ENCODE measurements at regions not wholly inside any gene's neighbourhood (a gene's known extent, or its start where the extent isn't known, plus 50 kb on each side); places are given as distances from the start of the nearest gene placed in this dataset.

DNA sequence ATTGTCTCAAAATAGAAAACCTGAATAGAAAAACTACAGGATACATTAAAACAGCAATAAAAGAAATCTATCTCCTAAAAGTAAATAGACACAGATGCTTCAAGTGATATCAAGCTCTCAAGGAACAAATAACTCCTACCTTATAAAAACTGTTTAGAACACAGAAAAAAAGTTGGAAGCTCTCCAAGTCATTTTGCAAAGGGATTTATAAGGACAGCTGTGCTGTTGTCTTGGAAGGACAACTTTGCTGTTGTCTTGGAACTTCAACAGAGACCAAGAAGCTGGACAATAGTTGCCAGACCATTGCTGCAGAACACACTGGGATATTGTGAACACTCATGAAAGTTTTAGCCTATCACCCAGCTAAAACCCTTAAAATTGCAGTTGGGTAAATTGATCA lies 780.7 kb downstream of the FLRT2 start:
- no peak for DNase-seq (ENCODE audit: low read depth, low spot score)
- H3K36me3 ChIP-seq (ENCODE audit: control insufficient read depth in 2 of 2, insufficient read depth in 2 of 2, low read length in 1 of 2) = no peaks in the 10 kb centered on the region
- POLR2A ChIA-PET = no interaction called here
- H3K9me3 ChIP-seq (replicated peaks; ENCODE audit: control insufficient read depth, insufficient read depth, low read length) = no peaks in the 10 kb centered on the region
- no peaks in the 10 kb centered on the region for H3K79me2 ChIP-seq (ENCODE audit: control insufficient read depth, insufficient read depth, low read length)
- no peak overlapping the region for H2AFZ ChIP-seq (ENCODE audit: control insufficient read depth, low read depth, low read length)
- no peak for TF ChIP-seq MXI1 (IDR thresholded peaks at IDR 0.05; ENCODE audit: low read depth, low read length)
- TF ChIP-seq ZNF217 (IDR thresholded peaks at IDR 0.05) = no peak
- TF ChIP-seq ZNF207 (IDR thresholded peaks at IDR 0.05; ENCODE audit: borderline replicate concordance) = no peak
- no peak for TF ChIP-seq YBX1 (IDR thresholded peaks at IDR 0.05)
- TF ChIP-seq ZNF24 (IDR thresholded peaks at IDR 0.05) = no peak
- no peak for TF ChIP-seq BACH1 (IDR thresholded peaks at IDR 0.05; ENCODE audit: borderline replicate concordance)
- no peak for TF ChIP-seq MYC (IDR thresholded peaks at IDR 0.05; ENCODE audit: insufficient read depth, insufficient read length, insufficient replicate concordance, low read length, severe bottlenecking)
- TF ChIP-seq FOXM1 (IDR thresholded peaks at IDR 0.05; ENCODE audit: low read depth, low read length) = no peak
- no peak for TF ChIP-seq FOS (IDR thresholded peaks at IDR 0.05; ENCODE audit: borderline replicate concordance, extremely low read depth, insufficient read length)
- no peak for TF ChIP-seq CHD1 (IDR thresholded peaks at IDR 0.05; ENCODE audit: low read depth, low read length)
- TF ChIP-seq, protein P1, sequence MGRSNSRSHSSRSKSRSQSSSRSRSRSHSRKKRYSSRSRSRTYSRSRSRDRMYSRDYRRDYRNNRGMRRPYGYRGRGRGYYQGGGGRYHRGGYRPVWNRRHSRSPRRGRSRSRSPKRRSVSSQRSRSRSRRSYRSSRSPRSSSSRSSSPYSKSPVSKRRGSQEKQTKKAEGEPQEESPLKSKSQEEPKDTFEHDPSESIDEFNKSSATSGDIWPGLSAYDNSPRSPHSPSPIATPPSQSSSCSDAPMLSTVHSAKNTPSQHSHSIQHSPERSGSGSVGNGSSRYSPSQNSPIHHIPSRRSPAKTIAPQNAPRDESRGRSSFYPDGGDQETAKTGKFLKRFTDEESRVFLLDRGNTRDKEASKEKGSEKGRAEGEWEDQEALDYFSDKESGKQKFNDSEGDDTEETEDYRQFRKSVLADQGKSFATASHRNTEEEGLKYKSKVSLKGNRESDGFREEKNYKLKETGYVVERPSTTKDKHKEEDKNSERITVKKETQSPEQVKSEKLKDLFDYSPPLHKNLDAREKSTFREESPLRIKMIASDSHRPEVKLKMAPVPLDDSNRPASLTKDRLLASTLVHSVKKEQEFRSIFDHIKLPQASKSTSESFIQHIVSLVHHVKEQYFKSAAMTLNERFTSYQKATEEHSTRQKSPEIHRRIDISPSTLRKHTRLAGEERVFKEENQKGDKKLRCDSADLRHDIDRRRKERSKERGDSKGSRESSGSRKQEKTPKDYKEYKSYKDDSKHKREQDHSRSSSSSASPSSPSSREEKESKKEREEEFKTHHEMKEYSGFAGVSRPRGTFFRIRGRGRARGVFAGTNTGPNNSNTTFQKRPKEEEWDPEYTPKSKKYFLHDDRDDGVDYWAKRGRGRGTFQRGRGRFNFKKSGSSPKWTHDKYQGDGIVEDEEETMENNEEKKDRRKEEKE (IDR thresholded peaks at IDR 0.05) = no peak
- no peak for TF ChIP-seq RELA (IDR thresholded peaks at IDR 0.05; ENCODE audit: borderline replicate concordance, partially characterized antibody)
- no peak for TF ChIP-seq CBX3 (IDR thresholded peaks at IDR 0.05; ENCODE audit: borderline replicate concordance, low read depth)
- no peak for TF ChIP-seq ESRRA (IDR thresholded peaks at IDR 0.05; ENCODE audit: low read length)
- TF ChIP-seq SRF (IDR thresholded peaks at IDR 0.05; ENCODE audit: low read depth in 2 of 2, low read length in 2 of 2) = no peak
- no peak for TF ChIP-seq RB1 (IDR thresholded peaks at IDR 0.05; ENCODE audit: borderline replicate concordance)
- no peak for TF ChIP-seq POLR2A (IDR thresholded peaks at IDR 0.05; ENCODE audit: low read depth, low read length)
- no peak for TF ChIP-seq JUNB (IDR thresholded peaks at IDR 0.05)
- no peak for TF ChIP-seq HDAC2 (IDR thresholded peaks at IDR 0.05)
- FAIRE-seq = no peak
- in situ Hi-C loops (cut with MboI) (no loop called here), intact Hi-C loops (cut with micrococcal nuclease; ENCODE audit: unreplicated experiment) (no loop called here)
- CTCF ChIA-PET = no interaction called here
- no peaks in the 10 kb centered on the region for H3K4me1 ChIP-seq (ENCODE audit: control insufficient read depth, insufficient read depth, low read length)
- BruUV-seq (replicated peaks) = no TSS peak
- no peak overlapping the region for H3K4me2 ChIP-seq (ENCODE audit: control insufficient read depth, insufficient read depth)
- RAD21 ChIA-PET (ENCODE audit: unreplicated experiment) = no interaction called here
- no peaks in the 10 kb centered on the region for H3K27me3 ChIP-seq (replicated peaks in 1 of 2; ENCODE audit: control insufficient read depth in 2 of 2, insufficient read depth in 2 of 2, low read length in 1 of 2)
- no peak for ATAC-seq
- SMC1A ChIA-PET (ENCODE audit: uncharacterized antibody, unreplicated experiment) = no interaction called here
- H3K4me3 ChIP-seq = no peak overlapping the region
- no peak overlapping the region for H3K9ac ChIP-seq (ENCODE audit: control insufficient read depth, insufficient read depth, low read length)
- H4K20me1 ChIP-seq (ENCODE audit: control insufficient read depth, insufficient read depth) = no peaks in the 10 kb centered on the region
- no peak overlapping the region for H3K27ac ChIP-seq (ENCODE audit: control insufficient read depth, insufficient read depth)
